ENCODE measurements at regions not wholly inside any gene's neighbourhood (a gene's known extent, or its start where the extent isn't known, plus 50 kb on each side); places are given as distances from the start of the nearest gene placed in this dataset.

- TF ChIP-seq EZH2phosphoT487 (IDR thresholded peaks at IDR 0.05; ENCODE audit: insufficient read depth, low read depth), result no peak
- no peak for TF ChIP-seq EZH2 (IDR thresholded peaks at IDR 0.05; ENCODE audit: insufficient read depth, poor library complexity, severe bottlenecking)
- Histone ChIP-seq H3K79me2 (ENCODE audit: insufficient read depth) (no peaks in the 10 kb centered on the region), H3K4me2 (ENCODE audit: unreplicated experiment) (no peak overlapping the region), H3K9me3 (ENCODE audit: low read depth) (no peaks in the 10 kb centered on the region), H2AFZ (no peak overlapping the region), H3K27ac (no peak overlapping the region), H3K36me3 (ENCODE audit: low read depth) (no peaks in the 10 kb centered on the region), H3K4me3 (no peak overlapping the region), H3K9me2 (ENCODE audit: insufficient read depth) (no peaks in the 10 kb centered on the region), H4K20me1 (ENCODE audit: insufficient read depth) (no peaks in the 10 kb centered on the region), H3K4me1 (ENCODE audit: insufficient read depth) (no peaks in the 10 kb centered on the region), H3K9ac (no peak overlapping the region), H3K27me3 (replicated peaks; ENCODE audit: insufficient read depth) (no peaks in the 10 kb centered on the region), H3F3A (ENCODE audit: insufficient read depth) (no peaks in the 10 kb centered on the region)
- DNase-seq, result no peak
- WGBS, 2 experiments (ENCODE audit: low coverage in 1 of 2, low lambda C conversion rate in 2 of 2, missing lambda C conversion rate in 2 of 2), result 58 to 62% methylated on average over 4 of the region's 4 CpGs
- in situ Hi-C loops (cut with MboI), result no loop called here
Observed at GRCh38 chr11:92682136-92682535, 287.3 kb upstream of the MTNR1B start.

GRCh38 chr11:92682952-92683351, 286.5 kb upstream of the MTNR1B start:
- 53 to 67% methylated on average over 1 of the region's 1 CpG for WGBS, 2 experiments (ENCODE audit: low coverage in 1 of 2, low lambda C conversion rate in 2 of 2, missing lambda C conversion rate in 2 of 2)
- TF ChIP-seq EZH2phosphoT487 (IDR thresholded peaks at IDR 0.05; ENCODE audit: insufficient read depth, low read depth), result no peak
- no peak for TF ChIP-seq EZH2 (IDR thresholded peaks at IDR 0.05; ENCODE audit: insufficient read depth, poor library complexity, severe bottlenecking)
- Histone ChIP-seq H3K36me3 (ENCODE audit: low read depth) (no peaks in the 10 kb centered on the region), H3K9ac (no peak overlapping the region), H3K27me3 (replicated peaks; ENCODE audit: insufficient read depth) (no peaks in the 10 kb centered on the region), H3F3A (ENCODE audit: insufficient read depth) (no peaks in the 10 kb centered on the region), H4K20me1 (ENCODE audit: insufficient read depth) (no peaks in the 10 kb centered on the region), H3K79me2 (ENCODE audit: insufficient read depth) (no peaks in the 10 kb centered on the region), H3K27ac (no peak overlapping the region), H3K4me3 (no peak overlapping the region), H3K4me2 (ENCODE audit: unreplicated experiment) (no peak overlapping the region), H3K9me3 (ENCODE audit: low read depth) (no peaks in the 10 kb centered on the region), H3K9me2 (ENCODE audit: insufficient read depth) (no peaks in the 10 kb centered on the region), H3K4me1 (ENCODE audit: insufficient read depth) (no peaks in the 10 kb centered on the region), H2AFZ (no peak overlapping the region)
- DNase-seq, result no peak
- in situ Hi-C loops (cut with MboI), result no loop called here

DNA sequence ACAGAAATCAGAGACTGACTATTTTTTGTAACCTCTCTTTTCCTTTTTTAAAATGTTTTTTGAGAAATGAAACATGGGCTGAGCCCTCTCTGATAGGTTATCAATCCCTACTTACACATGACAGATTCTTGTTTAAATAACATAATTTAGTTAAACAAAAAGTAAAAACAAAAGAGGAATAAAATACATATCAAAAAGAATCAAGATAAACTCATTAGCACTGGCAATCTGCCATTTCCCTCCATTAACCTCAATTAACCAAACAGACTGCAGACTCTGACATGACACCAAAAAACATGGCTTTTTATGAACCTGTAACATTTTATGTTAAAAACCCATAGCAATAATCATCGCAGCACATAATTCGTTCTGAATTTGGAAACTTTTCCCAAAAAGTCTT, 284.4 kb upstream of the MTNR1B start:
- Histone ChIP-seq H3K9ac (no peak overlapping the region), H3F3A (ENCODE audit: insufficient read depth) (no peaks in the 10 kb centered on the region), H3K4me3 (no peak overlapping the region), H3K4me2 (ENCODE audit: unreplicated experiment) (no peak overlapping the region), H3K9me2 (ENCODE audit: insufficient read depth) (no peaks in the 10 kb centered on the region), H3K4me1 (ENCODE audit: insufficient read depth) (no peaks in the 10 kb centered on the region), H3K27ac (no peak overlapping the region), H2AFZ (no peak overlapping the region), H3K79me2 (ENCODE audit: insufficient read depth) (no peaks in the 10 kb centered on the region), H4K20me1 (ENCODE audit: insufficient read depth) (no peaks in the 10 kb centered on the region), H3K36me3 (ENCODE audit: low read depth) (no peaks in the 10 kb centered on the region), H3K27me3 (replicated peaks; ENCODE audit: insufficient read depth) (no peaks in the 10 kb centered on the region), H3K9me3 (ENCODE audit: low read depth) (no peaks in the 10 kb centered on the region)
- WGBS, 2 experiments (ENCODE audit: low coverage in 1 of 2, low lambda C conversion rate in 2 of 2, missing lambda C conversion rate in 2 of 2), result 62 to 71% methylated on average over 2 of the region's 2 CpGs
- in situ Hi-C loops (cut with MboI), result no loop called here
- TF ChIP-seq EZH2 (IDR thresholded peaks at IDR 0.05; ENCODE audit: insufficient read depth, poor library complexity, severe bottlenecking) (no peak), EZH2phosphoT487 (IDR thresholded peaks at IDR 0.05; ENCODE audit: insufficient read depth, low read depth) (no peak)
- no peak for DNase-seq

GRCh38 chr11:92687724-92688123, 281.7 kb upstream of the MTNR1B start:
- Histone ChIP-seq H3K27me3 (replicated peaks; ENCODE audit: insufficient read depth) (no peaks in the 10 kb centered on the region), H3K9me2 (ENCODE audit: insufficient read depth) (no peaks in the 10 kb centered on the region), H3F3A (ENCODE audit: insufficient read depth) (no peaks in the 10 kb centered on the region), H3K79me2 (ENCODE audit: insufficient read depth) (no peaks in the 10 kb centered on the region), H2AFZ (no peak overlapping the region), H3K4me2 (ENCODE audit: unreplicated experiment) (no peak overlapping the region), H3K27ac (no peak overlapping the region), H4K20me1 (ENCODE audit: insufficient read depth) (no peaks in the 10 kb centered on the region), H3K9me3 (ENCODE audit: low read depth) (no peaks in the 10 kb centered on the region), H3K36me3 (ENCODE audit: low read depth) (no peaks in the 10 kb centered on the region), H3K4me1 (ENCODE audit: insufficient read depth) (no peaks in the 10 kb centered on the region), H3K9ac (no peak overlapping the region), H3K4me3 (no peak overlapping the region)
- WGBS, 2 experiments (ENCODE audit: low coverage in 1 of 2, low lambda C conversion rate in 2 of 2, missing lambda C conversion rate in 2 of 2), result 69 to 80% methylated on average over 4 of the region's 4 CpGs
- no peak for DNase-seq
- in situ Hi-C loops (cut with MboI), result no loop called here
- no peak for TF ChIP-seq EZH2phosphoT487 (IDR thresholded peaks at IDR 0.05; ENCODE audit: insufficient read depth, low read depth)
- no peak for TF ChIP-seq EZH2 (IDR thresholded peaks at IDR 0.05; ENCODE audit: insufficient read depth, poor library complexity, severe bottlenecking)

- Histone ChIP-seq H3K9me2 (ENCODE audit: insufficient read depth) (no peaks in the 10 kb centered on the region), H3K27ac (no peak overlapping the region), H3K4me3 (no peak overlapping the region), H3K4me2 (ENCODE audit: unreplicated experiment) (no peak overlapping the region), H3K4me1 (ENCODE audit: insufficient read depth) (no peaks in the 10 kb centered on the region), H3F3A (ENCODE audit: insufficient read depth) (no peaks in the 10 kb centered on the region), H3K36me3 (ENCODE audit: low read depth) (no peaks in the 10 kb centered on the region), H2AFZ (no peak overlapping the region), H3K9ac (no peak overlapping the region), H3K27me3 (replicated peaks; ENCODE audit: insufficient read depth) (no peaks in the 10 kb centered on the region), H3K9me3 (ENCODE audit: low read depth) (no peaks in the 10 kb centered on the region), H4K20me1 (ENCODE audit: insufficient read depth) (no peaks in the 10 kb centered on the region), H3K79me2 (ENCODE audit: insufficient read depth) (no peaks in the 10 kb centered on the region)
- DNase-seq, result no peak
- in situ Hi-C loops (cut with MboI), result no loop called here
- 28 to 47% methylated on average over 1 of the region's 1 CpG for WGBS, 2 experiments (ENCODE audit: low coverage in 1 of 2, low lambda C conversion rate in 2 of 2, missing lambda C conversion rate in 2 of 2)
- TF ChIP-seq EZH2 (IDR thresholded peaks at IDR 0.05; ENCODE audit: insufficient read depth, poor library complexity, severe bottlenecking) (no peak), EZH2phosphoT487 (IDR thresholded peaks at IDR 0.05; ENCODE audit: insufficient read depth, low read depth) (no peak)
Observed at GRCh38 chr11:92688416-92688815, 281.0 kb upstream of the MTNR1B start.

Measured in GM23248 (cell line).